ENCODE measurements at regions not wholly inside any gene's neighbourhood (a gene's known extent, or its start where the extent isn't known, plus 50 kb on each side); places are given as distances from the start of the nearest gene placed in this dataset.

- Mint-ChIP-seq H3K9me3 (peaks cover 6% of the 10 kb centered on the region), H3K27me3 (no peaks in the 10 kb centered on the region), H3K4me1 (no peaks in the 10 kb centered on the region), H3K4me3 (no peak overlapping the region), H3K36me3 (ENCODE audit: insufficient read depth) (no peaks in the 10 kb centered on the region), H3K27ac (ENCODE audit: low read depth) (no peak overlapping the region)
- DNase-seq (ENCODE audit: low spot score in 2 of 2), result no peak
- ATAC-seq (replicated peaks; ENCODE audit: extremely low read depth, poor library complexity, severe bottlenecking), result no peak
Observed at GRCh38 chr13:82412749-82413148, 1469.5 kb downstream of the SLITRK1 start.

DNA sequence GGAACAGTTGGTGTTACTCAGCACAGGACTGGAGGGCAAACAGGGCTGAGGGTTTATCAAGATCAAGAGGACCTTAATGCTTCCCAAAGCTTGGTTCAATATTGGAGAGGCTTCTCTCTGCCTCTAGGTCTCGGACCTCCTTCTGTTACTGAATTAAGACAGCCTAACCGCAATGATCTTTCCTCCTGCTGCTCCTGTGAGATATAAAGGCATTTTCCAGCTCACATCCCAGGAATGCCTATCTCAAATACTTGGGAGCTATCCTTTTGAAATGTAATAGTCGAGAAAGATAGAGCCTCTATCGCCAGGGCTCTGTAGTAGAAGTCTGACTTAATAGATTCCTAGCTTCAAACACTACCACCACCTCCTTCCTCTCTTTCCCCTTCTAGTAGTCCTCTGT lies 1475.0 kb downstream of the SLITRK1 start:
- H3K36me3 Mint-ChIP-seq (ENCODE audit: insufficient read depth), result no peaks in the 10 kb centered on the region
- H3K27ac Mint-ChIP-seq (ENCODE audit: low read depth), result no peak overlapping the region
- ATAC-seq (replicated peaks; ENCODE audit: extremely low read depth, poor library complexity, severe bottlenecking) (no peak), DNase-seq (ENCODE audit: low spot score in 2 of 2) (no peak)
- no peak overlapping the region for H3K4me3 Mint-ChIP-seq
- H3K9me3 Mint-ChIP-seq, result peaks cover 22% of the 10 kb centered on the region
- H3K4me1 Mint-ChIP-seq, result no peaks in the 10 kb centered on the region
- H3K27me3 Mint-ChIP-seq, result no peaks in the 10 kb centered on the region

DNA sequence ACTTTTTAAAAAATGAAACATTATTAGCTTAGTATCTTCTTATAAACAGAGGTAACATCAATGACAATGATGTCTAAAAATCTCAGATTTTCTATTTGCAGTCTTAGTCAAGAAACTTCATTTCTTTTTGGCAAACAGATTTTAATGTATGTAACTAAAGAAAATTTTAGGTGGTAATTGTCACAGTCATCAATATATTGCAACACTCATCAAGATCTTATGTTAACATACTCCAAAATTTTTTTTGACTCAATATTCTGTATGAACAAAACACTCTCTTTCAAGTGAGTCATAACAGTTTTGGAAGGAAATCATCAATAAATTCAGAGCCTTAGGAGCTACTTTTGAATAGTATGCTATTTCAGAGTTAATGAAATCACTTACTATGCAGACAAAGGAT lies 1507.6 kb downstream of the SLITRK1 start:
- Mint-ChIP-seq H3K27me3 (no peaks in the 10 kb centered on the region), H3K27ac (ENCODE audit: low read depth) (no peak overlapping the region), H3K9me3 (peaks cover 16% of the 10 kb centered on the region), H3K36me3 (ENCODE audit: insufficient read depth) (no peaks in the 10 kb centered on the region), H3K4me1 (no peaks in the 10 kb centered on the region), H3K4me3 (no peak overlapping the region)
- ATAC-seq (replicated peaks; ENCODE audit: extremely low read depth, poor library complexity, severe bottlenecking) (no peak), DNase-seq (ENCODE audit: low spot score in 2 of 2) (no peak)

- Mint-ChIP-seq H3K4me1 (no peaks in the 10 kb centered on the region), H3K4me3 (no peak overlapping the region), H3K9me3 (peaks cover 16% of the 10 kb centered on the region), H3K27me3 (no peaks in the 10 kb centered on the region), H3K36me3 (ENCODE audit: insufficient read depth) (peaks cover 2% of the 10 kb centered on the region), H3K27ac (ENCODE audit: low read depth) (no peak overlapping the region)
- DNase-seq (ENCODE audit: low spot score in 2 of 2) (no peak), ATAC-seq (replicated peaks; ENCODE audit: extremely low read depth, poor library complexity, severe bottlenecking) (no peak)
Observed at GRCh38 chr13:82370316-82370715, 1512.0 kb downstream of the SLITRK1 start.

DNA sequence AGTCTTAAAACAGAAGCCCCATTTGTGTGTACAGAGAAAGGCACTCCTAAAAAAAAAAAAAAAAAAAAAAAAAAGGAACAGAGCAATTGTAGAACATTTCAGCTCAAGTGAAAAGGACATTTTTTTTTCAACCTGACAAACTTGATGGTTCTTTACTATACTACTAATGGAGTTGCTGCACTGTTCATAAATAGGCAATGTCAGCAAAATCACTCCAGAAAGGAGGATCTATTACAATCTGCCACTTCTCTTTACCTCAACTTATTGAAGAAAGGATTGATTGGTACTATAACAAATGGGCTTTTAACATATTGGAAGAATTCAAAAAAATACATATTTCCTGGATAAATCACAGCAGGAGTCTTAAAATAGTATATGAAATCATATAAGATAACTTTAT lies 1517.7 kb downstream of the SLITRK1 start:
- Mint-ChIP-seq H3K36me3 (ENCODE audit: insufficient read depth) (peaks cover 3% of the 10 kb centered on the region), H3K4me3 (no peak overlapping the region), H3K4me1 (no peaks in the 10 kb centered on the region), H3K27ac (ENCODE audit: low read depth) (no peak overlapping the region), H3K27me3 (no peaks in the 10 kb centered on the region), H3K9me3 (no peaks in the 10 kb centered on the region)
- DNase-seq (ENCODE audit: low spot score in 2 of 2), result no peak
- ATAC-seq (replicated peaks; ENCODE audit: extremely low read depth, poor library complexity, severe bottlenecking), result no peak

DNA sequence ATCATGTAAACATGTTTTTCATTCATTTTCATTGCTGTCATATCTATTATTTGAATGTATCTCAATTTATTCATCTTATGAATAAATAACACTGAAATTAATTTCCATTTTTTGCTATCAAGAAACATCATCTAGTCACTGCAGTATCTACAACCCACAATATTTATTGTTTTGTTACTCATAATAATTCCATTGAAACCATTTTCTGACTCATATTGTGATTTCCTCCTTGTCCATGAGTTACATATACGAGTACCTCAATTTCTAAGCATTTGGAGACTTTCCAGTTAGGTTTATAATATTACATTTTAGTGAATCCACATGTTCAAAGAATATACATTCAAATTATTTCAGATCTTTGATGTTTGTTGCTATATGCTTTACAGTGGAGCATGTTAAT lies 1524.0 kb downstream of the SLITRK1 start:
- ATAC-seq (replicated peaks; ENCODE audit: extremely low read depth, poor library complexity, severe bottlenecking) (no peak), DNase-seq (ENCODE audit: low spot score in 2 of 2) (no peak)
- peaks cover 3% of the 10 kb centered on the region for H3K36me3 Mint-ChIP-seq (ENCODE audit: insufficient read depth)
- peaks cover 14% of the 10 kb centered on the region for H3K9me3 Mint-ChIP-seq
- H3K27me3 Mint-ChIP-seq, result no peaks in the 10 kb centered on the region
- no peak overlapping the region for H3K27ac Mint-ChIP-seq (ENCODE audit: low read depth)
- H3K4me3 Mint-ChIP-seq, result no peak overlapping the region
- no peaks in the 10 kb centered on the region for H3K4me1 Mint-ChIP-seq

- Mint-ChIP-seq H3K4me1 (no peaks in the 10 kb centered on the region), H3K27me3 (no peaks in the 10 kb centered on the region), H3K27ac (ENCODE audit: low read depth) (no peak overlapping the region), H3K36me3 (ENCODE audit: insufficient read depth) (peaks cover 3% of the 10 kb centered on the region), H3K9me3 (peaks cover 14% of the 10 kb centered on the region), H3K4me3 (no peak overlapping the region)
- ATAC-seq (replicated peaks; ENCODE audit: extremely low read depth, poor library complexity, severe bottlenecking) (no peak), DNase-seq (ENCODE audit: low spot score in 2 of 2) (no peak)
Observed at GRCh38 chr13:82356667-82357410, 1525.4 kb downstream of the SLITRK1 start.

DNA sequence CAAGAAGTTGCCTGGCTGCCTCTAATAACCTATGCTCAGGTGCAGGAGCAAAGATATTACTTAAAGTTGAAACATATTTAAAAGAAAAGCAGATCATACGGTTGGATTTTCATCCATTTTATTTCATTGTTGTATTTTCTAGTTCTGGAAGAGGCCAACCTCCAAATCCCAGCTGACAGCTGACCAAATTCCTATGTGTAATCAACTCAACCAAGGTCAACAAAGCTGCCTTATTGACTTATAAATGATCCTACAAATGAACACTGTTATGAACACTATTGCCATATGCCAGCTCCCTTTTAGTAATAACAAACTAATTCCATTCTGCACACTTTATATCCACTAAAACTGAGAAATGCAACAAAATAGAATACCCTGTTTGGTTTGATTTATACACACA lies 1537.4 kb downstream of the SLITRK1 start:
- no peaks in the 10 kb centered on the region for H3K27me3 Mint-ChIP-seq
- no peaks in the 10 kb centered on the region for H3K9me3 Mint-ChIP-seq
- no peak overlapping the region for H3K4me3 Mint-ChIP-seq
- ATAC-seq (replicated peaks; ENCODE audit: extremely low read depth, poor library complexity, severe bottlenecking) (no peak), DNase-seq (ENCODE audit: low spot score in 2 of 2) (no peak)
- no peak overlapping the region for H3K27ac Mint-ChIP-seq (ENCODE audit: low read depth)
- H3K4me1 Mint-ChIP-seq, result no peaks in the 10 kb centered on the region
- no peaks in the 10 kb centered on the region for H3K36me3 Mint-ChIP-seq (ENCODE audit: insufficient read depth)

- DNase-seq (ENCODE audit: low spot score in 2 of 2), result no peak
- Mint-ChIP-seq H3K27me3 (no peaks in the 10 kb centered on the region), H3K4me1 (no peaks in the 10 kb centered on the region), H3K27ac (ENCODE audit: low read depth) (no peak overlapping the region), H3K4me3 (no peak overlapping the region), H3K9me3 (peaks cover 6% of the 10 kb centered on the region), H3K36me3 (ENCODE audit: insufficient read depth) (no peaks in the 10 kb centered on the region)
- no peak for ATAC-seq (replicated peaks; ENCODE audit: extremely low read depth, poor library complexity, severe bottlenecking)
Observed at GRCh38 chr13:82341116-82341515, 1541.2 kb downstream of the SLITRK1 start.

- DNase-seq (ENCODE audit: low spot score in 2 of 2) (no peak), ATAC-seq (replicated peaks; ENCODE audit: extremely low read depth, poor library complexity, severe bottlenecking) (no peak)
- Mint-ChIP-seq H3K9me3 (no peaks in the 10 kb centered on the region), H3K27ac (ENCODE audit: low read depth) (no peak overlapping the region), H3K4me3 (no peak overlapping the region), H3K27me3 (no peaks in the 10 kb centered on the region), H3K36me3 (ENCODE audit: insufficient read depth) (no peaks in the 10 kb centered on the region), H3K4me1 (no peaks in the 10 kb centered on the region)
Observed at GRCh38 chr13:82330499-82330898, 1551.8 kb downstream of the SLITRK1 start.

DNA sequence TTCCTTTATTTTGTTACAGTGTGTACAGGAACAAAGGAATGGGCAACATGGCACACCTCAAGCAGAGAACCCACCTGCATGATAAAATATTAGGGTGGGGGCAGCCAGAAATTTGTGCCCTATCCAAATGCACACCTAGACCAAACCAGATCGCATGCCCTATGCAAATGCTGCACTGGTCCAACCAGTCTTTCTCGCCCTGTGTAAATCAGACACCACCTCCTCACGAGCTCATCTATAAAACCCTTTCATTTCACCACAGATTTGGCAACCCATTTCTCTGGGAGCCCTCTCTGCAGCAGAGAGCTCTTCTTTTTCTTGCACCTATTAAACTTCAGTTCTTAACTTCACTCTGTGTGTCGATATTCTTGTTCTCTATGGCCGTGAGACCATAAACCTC lies 1559.2 kb downstream of the SLITRK1 start:
- no peaks in the 10 kb centered on the region for H3K27me3 Mint-ChIP-seq
- H3K4me1 Mint-ChIP-seq, result no peaks in the 10 kb centered on the region
- H3K9me3 Mint-ChIP-seq, result peaks cover 17% of the 10 kb centered on the region
- ATAC-seq (replicated peaks; ENCODE audit: extremely low read depth, poor library complexity, severe bottlenecking), result no peak
- H3K36me3 Mint-ChIP-seq (ENCODE audit: insufficient read depth), result no peaks in the 10 kb centered on the region
- no peak overlapping the region for H3K27ac Mint-ChIP-seq (ENCODE audit: low read depth)
- no peak for DNase-seq (ENCODE audit: low spot score in 2 of 2)
- no peak overlapping the region for H3K4me3 Mint-ChIP-seq

GRCh38 chr13:82305588-82305987 lies 1576.7 kb downstream of the SLITRK1 start:
- no peak for ATAC-seq (replicated peaks; ENCODE audit: extremely low read depth, poor library complexity, severe bottlenecking)
- no peaks in the 10 kb centered on the region for H3K4me1 Mint-ChIP-seq

GRCh38 chr13:82298106-82298505 lies 1584.2 kb downstream of the SLITRK1 start:
- Mint-ChIP-seq H3K4me1 (no peaks in the 10 kb centered on the region), H3K4me3 (no peak overlapping the region), H3K27ac (ENCODE audit: low read depth) (no peak overlapping the region), H3K36me3 (ENCODE audit: insufficient read depth) (no peaks in the 10 kb centered on the region), H3K9me3 (peaks cover 23% of the 10 kb centered on the region), H3K27me3 (no peaks in the 10 kb centered on the region)
- ATAC-seq (replicated peaks; ENCODE audit: extremely low read depth, poor library complexity, severe bottlenecking) (no peak), DNase-seq (ENCODE audit: low spot score in 2 of 2) (no peak)

More at GRCh38 chr13:82305588-82305987, 1576.7 kb downstream of the SLITRK1 start:
- H3K27me3 Mint-ChIP-seq, result no peaks in the 10 kb centered on the region
- H3K4me3 Mint-ChIP-seq, result no peak overlapping the region
- no peaks in the 10 kb centered on the region for H3K36me3 Mint-ChIP-seq (ENCODE audit: insufficient read depth)
- H3K9me3 Mint-ChIP-seq, result peaks cover 11% of the 10 kb centered on the region
- H3K27ac Mint-ChIP-seq (ENCODE audit: low read depth), result no peak overlapping the region
- DNase-seq (ENCODE audit: low spot score in 2 of 2), result no peak
